OCI-LY7 (cell line): ENCODE measurements at regions not wholly inside any gene's neighbourhood (a gene's known extent, or its start where the extent isn't known, plus 50 kb on each side); places are given as distances from the start of the nearest gene placed in this dataset.
"Not testable (repeated sequence)": the region's sequence is repeated elsewhere in the genome, so short reads cannot be mapped to it uniquely, and the experiment has no call there.

Source experiments
- BruUV-seq: library from RNA; stranded (reverse); fragments of 400-500 nt; replicated peaks from 2 replicates; lab custom pipeline; 2021; lab: Mats Ljungman, UMichigan
- CTCF ChIA-PET: fragments of 300-600 bp; sonication (Branson Sonifier 250); formaldehyde crosslinking; loops from one replicate; lab custom pipeline; 2022; ENCODE audit warnings: antibody characterized with exemption; ENCODE audit not compliant: unreplicated experiment; lab: Charles Lee
- POLR2A ChIA-PET: fragments of 300-600 bp; sonication (Branson Sonifier 250); formaldehyde crosslinking; loops from one replicate; lab custom pipeline; 2022; ENCODE audit warnings: antibody characterized with exemption; lab: Charles Lee
- DNase-seq: peaks from one replicate; pipeline ENCODE4 v3.0.0-alpha.2; 2015; ENCODE audit warnings: low spot score
- H2AFZ ChIP-seq: fragments of 200-600 bp; sonication (generic), shearing (Covaris generic); 2 replicates; pipeline ENCODE4 v1.6.1; 2014; ENCODE audit warnings: mild to moderate bottlenecking, antibody characterized with exemption, low read length, moderate library complexity
- H3K27ac ChIP-seq: fragments of 200-600 bp; sonication (generic); 2 replicates; pipeline ENCODE4 v1.5.1; 2014; ENCODE audit warnings: mixed run types, low read depth, mild to moderate bottlenecking, moderate library complexity, low read length, inconsistent platforms; ENCODE audit not compliant: poor library complexity, severe bottlenecking
- H3K36me3 ChIP-seq: fragments of 200-600 bp; sonication (generic); 2 replicates; pipeline ENCODE4 v1.6.1; 2014; ENCODE audit warnings: mild to moderate bottlenecking, antibody characterized with exemption, low read length, moderate library complexity, mixed read lengths; ENCODE audit not compliant: insufficient read depth
- H3K4me1 ChIP-seq: fragments of 200-600 bp; sonication (generic); 2 replicates; pipeline ENCODE4 v1.5.1; 2014; ENCODE audit warnings: mild to moderate bottlenecking, low read length; ENCODE audit not compliant: insufficient read depth, poor library complexity, severe bottlenecking
- H3K4me2 ChIP-seq: fragments of 200-600 bp; sonication (generic); 2 replicates; pipeline ENCODE4 v1.6.1; 2014; ENCODE audit warnings: mild to moderate bottlenecking, low read length
- H3K4me3 ChIP-seq: fragments of 200-600 bp; sonication (generic); 2 replicates; pipeline ENCODE4 v1.5.1; 2014; ENCODE audit warnings: mild to moderate bottlenecking, low read depth, low read length; ENCODE audit not compliant: poor library complexity, severe bottlenecking
- H3K79me2 ChIP-seq: fragments of 200-600 bp; sonication (generic); 2 replicates; pipeline ENCODE4 v1.6.1; 2016; ENCODE audit warnings: low read depth, mild to moderate bottlenecking, low read length, moderate library complexity, mixed read lengths; ENCODE audit not compliant: insufficient read depth
- H3K9me2 ChIP-seq: fragments of 200-600 bp; sonication (generic); 2 replicates; pipeline ENCODE4 v1.6.1; 2016; ENCODE audit warnings: mild to moderate bottlenecking, low read length, mixed read lengths; ENCODE audit not compliant: insufficient read depth
- H3K9me3 ChIP-seq: fragments of 200-600 bp; sonication (generic); 2 replicates; pipeline ENCODE4 v1.6.1; 2014; ENCODE audit warnings: mild to moderate bottlenecking, mixed run types, low read length, mixed read lengths
- H4K20me1 ChIP-seq: fragments of 200-600 bp; sonication (generic); 2 replicates; pipeline ENCODE4 v1.6.1; 2014; ENCODE audit warnings: mild to moderate bottlenecking, antibody characterized with exemption, low read length, moderate library complexity, mixed read lengths; ENCODE audit not compliant: insufficient read depth
- CTCF ChIP-seq: fragments of 200-600 bp; sonication (generic); conservative IDR thresholded peaks from 2 replicates; pipeline ENCODE4 v1.5.1; 2014; ENCODE audit warnings: mild to moderate bottlenecking, antibody characterized with exemption, low read length, moderate library complexity, mixed read lengths
- EZH2phosphoT487 ChIP-seq: fragments of 200-600 bp; sonication (generic); IDR thresholded peaks from 2 replicates; pipeline ENCODE4 v1.6.1; 2018; ENCODE audit warnings: low read depth, borderline replicate concordance, mild to moderate bottlenecking, mixed run types, antibody characterized with exemption, low read length, moderate library complexity, mixed read lengths
- intact Hi-C: fragments of 100-400 bp; cut with micrococcal nuclease; formaldehyde crosslinking; loops from one replicate; pipeline ENCODE4 v1.10.0; 2022; ENCODE audit not compliant: unreplicated experiment

GRCh38 chr2:62603154-62603712, 97.2 kb upstream of the TMEM17 start:
- no peak for DNase-seq
- Histone ChIP-seq H3K27ac (no peak overlapping the region), H3K9me2 (no peaks in the 10 kb centered on the region), H2AFZ (no peak overlapping the region), H4K20me1 (no peaks in the 10 kb centered on the region), H3K79me2 (no peaks in the 10 kb centered on the region), H3K9me3 (no peaks in the 10 kb centered on the region), H3K4me2 (no peak overlapping the region), H3K4me3 (no peak overlapping the region), H3K36me3 (no peaks in the 10 kb centered on the region), H3K4me1 (peaks cover 9% of the 10 kb centered on the region)
- no TSS peak for BruUV-seq
- intact Hi-C loops = no loop called here
- ChIA-PET CTCF (no interaction called here), POLR2A (interaction anchor here (0.5 kb wide), 1 partner anchor 1967 kb away, joined by 3 read pairs; no protein-coding TSS in a partner anchor)
- TF ChIP-seq EZH2phosphoT487 = no peak
- TF ChIP-seq CTCF = no peak

- H3K9me2 ChIP-seq, POLR2A ChIA-PET, DNase-seq, H3K79me2 ChIP-seq, H3K27ac ChIP-seq, H2AFZ ChIP-seq, H4K20me1 ChIP-seq, H3K4me3 ChIP-seq, BruUV-seq, H3K9me3 ChIP-seq, intact Hi-C loops, H3K4me2 ChIP-seq, CTCF ChIA-PET, H3K36me3 ChIP-seq: not testable (repeated sequence)
- peaks cover 11% of the 10 kb centered on the region for H3K4me1 ChIP-seq
These were observed 93.8 kb upstream of the TMEM17 start for GRCh38 chr2:62599674-62600410.

- POLR2A ChIA-PET = no interaction called here
- DNase-seq = no peak
- TF ChIP-seq CTCF = no peak
- TF ChIP-seq EZH2phosphoT487 = no peak
- Histone ChIP-seq H3K4me3 (no peak overlapping the region), H3K9me2 (no peaks in the 10 kb centered on the region), H3K79me2 (no peaks in the 10 kb centered on the region), H3K27ac (no peak overlapping the region), H2AFZ (no peak overlapping the region), H3K4me2 (no peak overlapping the region), H4K20me1 (no peaks in the 10 kb centered on the region), H3K4me1 (peaks cover 11% of the 10 kb centered on the region), H3K36me3 (no peaks in the 10 kb centered on the region), H3K9me3 (no peaks in the 10 kb centered on the region)
- BruUV-seq = no TSS peak
- CTCF ChIA-PET = no interaction called here
- intact Hi-C loops = no loop called here
These were observed 91.3 kb upstream of the TMEM17 start for GRCh38 chr2:62597323-62597722.
